Activated T-helper 1 cell treated with anti-CD3 and anti-CD28 coated beads, Interleukin-12 subunit alpha, Interleukin-12 subunit beta, Interleukin-2, Interleukin-4 antibody, amounts not matched to agents 30 ng/mL and 10 ng/mL and 1 ng/mL, durations not matched to agents 14 hours and 24 hours and 36 hours (primary cell): ENCODE measurements at regions not wholly inside any gene's neighbourhood (a gene's known extent, or its start where the extent isn't known, plus 50 kb on each side); places are given as distances from the start of the nearest gene placed in this dataset.

Experiments used
- DNase-seq: peaks from one replicate; pipeline ENCODE4 v3.0.0; 2021; ENCODE audit warnings: low spot score
- H3K27ac Mint-ChIP-seq: one replicate; pipeline ENCODE4 v1.8.0; 2021; ENCODE audit warnings: mild to moderate bottlenecking, mixed read lengths
- H3K27me3 Mint-ChIP-seq: one replicate; pipeline ENCODE4 v1.8.0; 2022; ENCODE audit warnings: mild to moderate bottlenecking, moderate library complexity, mixed read lengths; ENCODE audit not compliant: insufficient read depth
- H3K36me3 Mint-ChIP-seq: one replicate; pipeline ENCODE4 v1.8.0; 2021; ENCODE audit warnings: low read depth, mixed read lengths
- H3K4me1 Mint-ChIP-seq: one replicate; pipeline ENCODE4 v1.8.0; 2021; ENCODE audit warnings: low read depth, mixed read lengths
- H3K4me3 Mint-ChIP-seq: one replicate; pipeline ENCODE4 v1.8.0; 2021; ENCODE audit warnings: mild to moderate bottlenecking, moderate library complexity, mixed read lengths
- H3K9me3 Mint-ChIP-seq: one replicate; pipeline ENCODE4 v1.8.0; 2021; ENCODE audit warnings: mixed read lengths
- intact Hi-C: fragments of 100-400 bp; cut with micrococcal nuclease; formaldehyde crosslinking; loops from one replicate; pipeline ENCODE4 v1.15.1; 2024

GRCh38 chr3:107061466-107061865 is 315.8 kb upstream of the CCDC54 start:
- intact Hi-C loops: loop anchor here (5.0 to 10.0 kb wide), 4 partner anchors 729 to 1377 kb away; partner anchors contain the start of gene CBLB
- no peaks in the 10 kb centered on the region for H3K36me3 Mint-ChIP-seq
- H3K9me3 Mint-ChIP-seq: no peaks in the 10 kb centered on the region
- peaks cover 15% of the 10 kb centered on the region for H3K4me1 Mint-ChIP-seq
- no peak overlapping the region for H3K4me3 Mint-ChIP-seq
- H3K27me3 Mint-ChIP-seq: peaks cover 5% of the 10 kb centered on the region
- H3K27ac Mint-ChIP-seq: no peak overlapping the region
- no peak for DNase-seq

- Mint-ChIP-seq H3K36me3 (peaks cover 2% of the 10 kb centered on the region), H3K4me3 (no peak overlapping the region), H3K4me1 (peaks cover 15% of the 10 kb centered on the region), H3K27me3 (peaks cover 5% of the 10 kb centered on the region), H3K27ac (no peak overlapping the region), H3K9me3 (peaks cover 4% of the 10 kb centered on the region)
- intact Hi-C loops: loop anchor here (5.0 to 10.0 kb wide), 4 partner anchors 730 to 1378 kb away; partner anchors contain the start of gene CBLB
- no peak for DNase-seq
Measured at GRCh38 chr3:107062310-107062709, 314.9 kb upstream of the CCDC54 start.

DNA sequence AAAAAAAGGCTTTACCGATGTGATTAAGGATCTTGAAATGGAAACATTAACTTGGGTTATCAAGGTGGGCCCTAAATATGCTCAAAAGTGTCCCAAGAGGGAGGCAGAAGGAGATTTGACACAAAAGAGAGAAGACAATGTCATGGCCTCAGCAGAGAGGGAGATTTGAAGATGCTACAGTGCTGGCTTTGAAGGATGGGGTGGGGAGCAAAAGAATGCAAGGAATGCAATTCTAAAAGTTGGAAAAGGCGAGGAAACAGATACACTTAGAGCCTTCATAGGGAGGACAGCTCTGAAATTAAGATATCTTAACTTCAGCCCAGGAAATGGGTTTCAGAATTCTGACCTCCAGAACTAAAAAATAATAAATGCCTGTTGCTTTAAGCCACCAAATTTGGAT is 314.5 kb upstream of the CCDC54 start:
- intact Hi-C loops: loop anchor here (5.0 to 10.0 kb wide), 4 partner anchors 730 to 1378 kb away; partner anchors contain the start of gene CBLB
- Mint-ChIP-seq H3K4me3 (no peak overlapping the region), H3K9me3 (peaks cover 4% of the 10 kb centered on the region), H3K36me3 (peaks cover 2% of the 10 kb centered on the region), H3K27ac (no peak overlapping the region), H3K27me3 (peaks cover 5% of the 10 kb centered on the region), H3K4me1 (peaks cover 15% of the 10 kb centered on the region)
- DNase-seq: no peak

DNA sequence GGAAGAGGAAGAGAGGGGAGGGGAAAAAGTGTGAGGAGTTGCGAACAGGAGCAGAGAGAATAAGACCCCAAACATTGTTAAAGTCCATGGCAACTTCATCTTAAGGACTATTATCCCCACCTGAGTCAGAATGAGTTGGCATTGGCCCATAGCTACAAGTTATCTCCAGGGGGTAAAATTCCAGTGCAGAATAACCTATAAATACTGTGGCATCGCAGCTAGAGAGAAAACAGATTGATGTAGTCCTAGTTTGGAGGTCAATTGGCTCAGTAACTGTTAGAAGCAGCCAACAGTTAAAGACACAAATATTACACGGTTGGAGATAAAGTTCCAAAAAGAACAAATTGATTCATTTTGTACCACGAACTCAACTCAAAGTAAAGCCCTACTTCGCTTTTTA is 313.9 kb upstream of the CCDC54 start:
- no peak for DNase-seq
- no peak overlapping the region for H3K4me3 Mint-ChIP-seq
- intact Hi-C loops: loop anchor here (5.0 to 10.0 kb wide), 4 partner anchors 731 to 1379 kb away; partner anchors contain the start of gene CBLB
- H3K27me3 Mint-ChIP-seq: peaks cover 5% of the 10 kb centered on the region
- peaks cover 15% of the 10 kb centered on the region for H3K4me1 Mint-ChIP-seq
- H3K9me3 Mint-ChIP-seq: peaks cover 4% of the 10 kb centered on the region
- no peak overlapping the region for H3K27ac Mint-ChIP-seq
- peaks cover 2% of the 10 kb centered on the region for H3K36me3 Mint-ChIP-seq

- no peak overlapping the region for H3K27ac Mint-ChIP-seq
- intact Hi-C loops: loop anchor here (1.0 to 10.0 kb wide), 7 partner anchors 455 to 1695 kb away; partner anchors contain the start of gene CBLB
- H3K36me3 Mint-ChIP-seq: peaks cover 2% of the 10 kb centered on the region
- peaks cover 24% of the 10 kb centered on the region for H3K4me1 Mint-ChIP-seq
- H3K4me3 Mint-ChIP-seq: no peak overlapping the region
- H3K9me3 Mint-ChIP-seq: peaks cover 4% of the 10 kb centered on the region
- peak; percentile 29 for DNase-seq
- H3K27me3 Mint-ChIP-seq: peaks cover 5% of the 10 kb centered on the region
Measured at GRCh38 chr3:107064405-107065060, 312.7 kb upstream of the CCDC54 start.

DNA sequence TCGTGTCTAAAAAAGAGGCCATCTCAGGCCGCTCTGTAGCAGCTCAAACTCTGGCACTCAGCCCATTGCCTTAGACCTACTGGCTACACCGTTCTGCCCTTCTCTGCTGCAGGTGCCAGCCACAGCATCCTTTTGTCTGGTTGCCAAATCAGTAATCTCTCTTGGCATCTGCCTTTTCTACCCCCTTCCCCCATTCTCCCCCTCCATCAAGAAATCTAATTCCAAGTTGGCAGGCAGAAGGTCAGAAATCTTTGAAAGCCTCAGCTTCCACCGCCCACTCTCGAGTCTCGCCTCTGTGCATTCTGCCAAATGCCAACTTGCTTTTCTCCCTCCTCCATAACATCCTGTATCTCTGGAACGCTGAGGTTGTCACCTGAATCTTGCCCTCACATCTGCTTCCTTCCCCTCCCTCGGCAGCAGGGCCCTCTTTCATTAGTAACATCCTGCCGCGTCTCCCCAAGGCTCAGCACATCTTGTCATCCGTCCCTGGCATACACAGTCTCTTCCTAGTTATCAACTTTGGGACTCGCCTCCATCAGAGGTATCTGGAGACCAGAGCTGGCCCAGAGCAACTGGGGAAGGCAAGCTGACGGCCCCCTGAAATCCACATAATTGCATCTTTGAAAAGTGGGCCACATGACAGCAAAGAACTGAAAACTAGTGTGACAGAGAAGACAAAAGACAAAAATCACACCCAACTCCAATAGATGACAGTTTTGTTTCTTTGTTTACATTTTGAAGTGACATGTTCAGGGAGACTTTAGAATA is 312.0 kb upstream of the CCDC54 start:
- intact Hi-C loops: loop anchor here (2.0 to 10.0 kb wide), 4 partner anchors 880 to 1546 kb away; partner anchors contain the start of gene CBLB
- Mint-ChIP-seq H3K27ac (no peak overlapping the region), H3K4me3 (peak overlapping the region; percentile 9), H3K27me3 (peaks cover 5% of the 10 kb centered on the region), H3K9me3 (peaks cover 4% of the 10 kb centered on the region), H3K36me3 (peaks cover 2% of the 10 kb centered on the region), H3K4me1 (peaks cover 24% of the 10 kb centered on the region)
- no peak for DNase-seq

GRCh38 chr3:107067421-107067820 is 309.8 kb upstream of the CCDC54 start:
- intact Hi-C loops: loop anchor here (10.0 kb wide), 3 partner anchors 883 to 1383 kb away; partner anchors contain the start of gene CBLB
- Mint-ChIP-seq H3K27ac (no peak overlapping the region), H3K9me3 (peaks cover 4% of the 10 kb centered on the region), H3K27me3 (peaks cover 5% of the 10 kb centered on the region), H3K36me3 (peaks cover 2% of the 10 kb centered on the region), H3K4me1 (peaks cover 24% of the 10 kb centered on the region), H3K4me3 (no peak overlapping the region)
- DNase-seq: no peak

- Mint-ChIP-seq H3K4me3 (no peak overlapping the region), H3K27ac (no peak overlapping the region), H3K9me3 (peaks cover 4% of the 10 kb centered on the region), H3K4me1 (peaks cover 24% of the 10 kb centered on the region), H3K36me3 (peaks cover 2% of the 10 kb centered on the region), H3K27me3 (no peaks in the 10 kb centered on the region)
- intact Hi-C loops: loop anchor here (10.0 kb wide), 3 partner anchors 884 to 1384 kb away; partner anchors contain the start of gene CBLB
- DNase-seq: no peak
Measured at GRCh38 chr3:107068980-107069379, 308.3 kb upstream of the CCDC54 start.

DNA sequence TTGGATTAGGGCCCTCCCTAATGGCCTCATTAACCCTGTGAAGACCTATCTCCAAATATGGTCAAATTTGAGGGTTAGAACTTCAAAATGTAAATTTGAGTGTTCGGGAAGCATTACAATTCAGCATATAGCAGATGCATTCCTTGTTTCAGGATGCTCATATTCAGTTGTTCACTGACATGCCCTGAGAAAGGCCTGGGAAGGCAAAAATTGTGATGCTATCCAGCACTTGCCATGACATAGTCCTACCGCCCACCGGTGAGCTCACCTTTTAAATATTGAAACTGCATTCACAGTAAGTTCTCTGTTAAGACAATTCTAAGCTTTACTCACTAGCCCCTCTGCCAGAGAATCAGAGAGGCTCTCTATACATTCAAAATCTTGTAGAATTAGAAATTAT is 300.3 kb upstream of the CCDC54 start:
- Mint-ChIP-seq H3K4me1 (no peaks in the 10 kb centered on the region), H3K36me3 (no peaks in the 10 kb centered on the region), H3K27ac (no peak overlapping the region), H3K27me3 (no peaks in the 10 kb centered on the region), H3K9me3 (no peaks in the 10 kb centered on the region), H3K4me3 (no peak overlapping the region)
- no peak for DNase-seq
- intact Hi-C loops: no loop called here

- Mint-ChIP-seq H3K9me3 (no peaks in the 10 kb centered on the region), H3K36me3 (no peaks in the 10 kb centered on the region), H3K27ac (no peak overlapping the region), H3K4me1 (no peaks in the 10 kb centered on the region), H3K4me3 (no peak overlapping the region), H3K27me3 (no peaks in the 10 kb centered on the region)
- intact Hi-C loops: no loop called here
- DNase-seq: no peak
Measured at GRCh38 chr3:107077391-107077790, 299.8 kb upstream of the CCDC54 start.

- H3K36me3 Mint-ChIP-seq: no peaks in the 10 kb centered on the region
- H3K4me1 Mint-ChIP-seq: no peaks in the 10 kb centered on the region
- H3K9me3 Mint-ChIP-seq: no peaks in the 10 kb centered on the region
- no peaks in the 10 kb centered on the region for H3K27me3 Mint-ChIP-seq
- DNase-seq: no peak
- no peak overlapping the region for H3K27ac Mint-ChIP-seq
- intact Hi-C loops: no loop called here
- H3K4me3 Mint-ChIP-seq: no peak overlapping the region
Measured at GRCh38 chr3:107082527-107082926, 294.7 kb upstream of the CCDC54 start.

- intact Hi-C loops: no loop called here
- Mint-ChIP-seq H3K4me1 (no peaks in the 10 kb centered on the region), H3K27ac (no peak overlapping the region), H3K4me3 (no peak overlapping the region), H3K9me3 (no peaks in the 10 kb centered on the region), H3K36me3 (no peaks in the 10 kb centered on the region), H3K27me3 (no peaks in the 10 kb centered on the region)
- no peak for DNase-seq
Measured at GRCh38 chr3:107085261-107085660, 292.0 kb upstream of the CCDC54 start.

- H3K4me1 Mint-ChIP-seq: no peaks in the 10 kb centered on the region
- intact Hi-C loops: no loop called here
- no peak for DNase-seq
- H3K27me3 Mint-ChIP-seq: no peaks in the 10 kb centered on the region
- H3K9me3 Mint-ChIP-seq: no peaks in the 10 kb centered on the region
- H3K36me3 Mint-ChIP-seq: no peaks in the 10 kb centered on the region
- no peak overlapping the region for H3K27ac Mint-ChIP-seq
- no peak overlapping the region for H3K4me3 Mint-ChIP-seq
Measured at GRCh38 chr3:107092121-107092520, 285.1 kb upstream of the CCDC54 start.
